GM18498 (cell line): ENCODE measurements at regions not wholly inside any gene's neighbourhood (a gene's known extent, or its start where the extent isn't known, plus 50 kb on each side); places are given as distances from the start of the nearest gene placed in this dataset.

Source experiments
- ATAC-seq: cut with Tn5 transposase; IDR thresholded peaks from one replicate; pipeline ENCODE4 v1.9.1; 2021; ENCODE audit warnings: mild to moderate bottlenecking, moderate library complexity; ENCODE audit not compliant: unreplicated experiment

GRCh38 chr9:7246917-7247522 is 489.2 kb downstream of the KDM4C start:
- ATAC-seq = no peak

GRCh38 chr9:7245976-7246580 is 488.3 kb downstream of the KDM4C start:
- no peak for ATAC-seq

- no peak for ATAC-seq
Measured at GRCh38 chr9:7243838-7244237, 486.1 kb downstream of the KDM4C start.

- ATAC-seq = no peak
Measured at GRCh38 chr9:7242126-7242525, 484.4 kb downstream of the KDM4C start.

- ATAC-seq = no peak
Measured at GRCh38 chr9:7241694-7242093, 483.9 kb downstream of the KDM4C start.

GRCh38 chr9:7240569-7241311 is 483.0 kb downstream of the KDM4C start:
- no peak for ATAC-seq

GRCh38 chr9:7239708-7240107 is 481.9 kb downstream of the KDM4C start:
- ATAC-seq = no peak

- no peak for ATAC-seq
Measured at GRCh38 chr9:7238247-7238637, 480.5 kb downstream of the KDM4C start.

- no peak for ATAC-seq
Measured at GRCh38 chr9:7237473-7238246, 479.9 kb downstream of the KDM4C start.

GRCh38 chr9:7236186-7236585 is 478.4 kb downstream of the KDM4C start:
- ATAC-seq = no peak

GRCh38 chr9:7234144-7234543 is 476.4 kb downstream of the KDM4C start:
- no peak for ATAC-seq

GRCh38 chr9:7229571-7229970 is 471.8 kb downstream of the KDM4C start:
- ATAC-seq = no peak

- no peak for ATAC-seq
Measured at GRCh38 chr9:7228726-7229125, 471.0 kb downstream of the KDM4C start.

GRCh38 chr9:7227951-7228350 is 470.2 kb downstream of the KDM4C start:
- no peak for ATAC-seq

GRCh38 chr9:7226007-7226640 is 468.4 kb downstream of the KDM4C start:
- ATAC-seq = no peak
